HepG2 (cell line): ENCODE measurements at regions not wholly inside any gene's neighbourhood (a gene's known extent, or its start where the extent isn't known, plus 50 kb on each side); places are given as distances from the start of the nearest gene placed in this dataset.

Experiments
- ATAC-seq: fragments of 200-7000 bp; cut with Tn5 transposase; 3 replicates; pipeline ENCODE4 v1.9.1; 2020; ENCODE audit warnings: mild to moderate bottlenecking, moderate library complexity
- BruUV-seq: library from RNA; stranded (reverse); fragments of 400-500 nt; replicated peaks from 2 replicates; lab custom pipeline; 2021; lab: Mats Ljungman, UMichigan
- CTCF ChIA-PET: fragments of 300-600 bp; formaldehyde crosslinking; extraction: SDS; loops from one replicate; lab custom pipeline; 2021; ENCODE audit warnings: low total read pairs, inconsistent platforms, low intra/inter-chr PET ratio; lab: Yijun Ruan, JAX
- POLR2A ChIA-PET: fragments of 350-600 bp; sonication (Branson Sonifier 250); formaldehyde crosslinking; loops from one replicate; lab custom pipeline; 2020; ENCODE audit warnings: antibody characterized with exemption, inconsistent platforms; lab: Yijun Ruan, JAX
- DNase-seq: peaks from one replicate; pipeline ENCODE4 v3.0.0-alpha.2; 2015; ENCODE audit warnings: low spot score
- FAIRE-seq: peaks from 3 replicates; lab custom pipeline; 2011; peaks lifted over from hg19 to GRCh38; lab: Jason Lieb, UNC
- H2AFZ ChIP-seq: one replicate; pipeline ENCODE4 v1.6.1; 2011; ENCODE audit warnings: low read length, inconsistent platforms
- H3K27ac ChIP-seq: fragments of 300-600 bp; 3 replicates; pipeline ENCODE4 v1.8.0; 2011; ENCODE audit warnings: mixed run types, mild to moderate bottlenecking, mixed read lengths, low read length, inconsistent platforms; ENCODE audit not compliant: insufficient read depth; ENCODE audit errors: extremely low read length
- H3K27me3 ChIP-seq, 2 experiments: fragments of 200-600 bp in 1 of 2; 2 replicates in 1 of 2; 3 replicates in 1 of 2; pipeline versions ENCODE4 v1.6.0 to v1.8.0; 2011; ENCODE audit warnings: low read length in 2 of 2, mild to moderate bottlenecking in 2 of 2, moderate library complexity in 2 of 2, inconsistent platforms in 1 of 2; ENCODE audit not compliant: insufficient read depth in 2 of 2, control insufficient read depth in 1 of 2
- H3K36me3 ChIP-seq, 2 experiments: fragments of 200-600 bp in 1 of 2; replicated peaks in 1 of 2; 2 replicates in 1 of 2; 3 replicates in 1 of 2; pipeline versions ENCODE4 v1.5.1 to v1.8.0; 2011; ENCODE audit warnings: low read length in 2 of 2, inconsistent platforms in 1 of 2; ENCODE audit not compliant: insufficient read depth in 2 of 2, control insufficient read depth in 1 of 2
- H3K4me1 ChIP-seq: 2 replicates; pipeline ENCODE4 v1.5.1; 2012; ENCODE audit warnings: low read length, inconsistent platforms; ENCODE audit not compliant: insufficient read depth
- H3K4me2 ChIP-seq: 2 replicates; pipeline ENCODE4 v1.6.0; 2011; ENCODE audit warnings: low read depth, low read length, inconsistent platforms
- H3K4me3 ChIP-seq, 3 experiments: fragments of 200-600 bp in 1 of 3; sonication (generic), shearing (Covaris generic) in 1 of 3; replicated peaks in 1 of 3; 2 replicates each; pipeline ENCODE4 v1.5.1; 2011 to 2016; ENCODE audit warnings: low read length in 3 of 3, inconsistent platforms in 2 of 3, low read depth in 2 of 3, mild to moderate bottlenecking in 2 of 3, control low read depth in 1 of 3, mixed read lengths in 1 of 3; ENCODE audit not compliant: insufficient read depth in 1 of 3
- H3K79me2 ChIP-seq: one replicate; pipeline ENCODE4 v1.6.1; 2011; ENCODE audit warnings: low read length, inconsistent platforms; ENCODE audit not compliant: insufficient read depth
- H3K9ac ChIP-seq: 2 replicates; pipeline ENCODE4 v1.6.0; 2011; ENCODE audit warnings: mild to moderate bottlenecking, low read depth, low read length, inconsistent platforms; ENCODE audit not compliant: insufficient read depth
- H3K9me3 ChIP-seq: 2 replicates; pipeline ENCODE4 v1.5.1; 2012; ENCODE audit warnings: mild to moderate bottlenecking, low read length
- H4K20me1 ChIP-seq: 2 replicates; pipeline ENCODE4 v1.6.0; 2011; ENCODE audit warnings: inconsistent platforms, mild to moderate bottlenecking, low read length, moderate library complexity; ENCODE audit not compliant: insufficient read depth
- ELK4 ChIP-seq: sonication (generic); formaldehyde crosslinking; IDR thresholded peaks from 2 replicates; pipeline ENCODE4 v1.9.0; 2021; ENCODE audit warnings: missing genetic modification reagents, borderline replicate concordance
- FOSL1 ChIP-seq: sonication (generic); formaldehyde crosslinking; IDR thresholded peaks from 2 replicates; pipeline ENCODE4 v1.9.0; 2021; ENCODE audit warnings: missing genetic modification reagents, borderline replicate concordance
- IRF2 ChIP-seq: IDR thresholded peaks from 2 replicates; pipeline ENCODE4 v1.6.1; 2018; ENCODE audit warnings: missing genetic modification reagents, missing compliant biosample characterization
- MTF2 ChIP-seq: sonication (generic); formaldehyde crosslinking; IDR thresholded peaks from 2 replicates; pipeline ENCODE4 v1.5.0; 2020; ENCODE audit warnings: missing genetic modification reagents, borderline replicate concordance
- PAXIP1 ChIP-seq: sonication (generic); formaldehyde crosslinking; conservative IDR thresholded peaks from 2 replicates; pipeline ENCODE4 v1.4.0; 2020; ENCODE audit warnings: mild to moderate bottlenecking, missing genetic modification reagents, moderate library complexity
- SATB2 ChIP-seq: sonication (generic); formaldehyde crosslinking; IDR thresholded peaks from 2 replicates; pipeline ENCODE4 v1.5.0; 2020; ENCODE audit warnings: missing genetic modification reagents
- ZNF260 ChIP-seq: sonication (generic); formaldehyde crosslinking; IDR thresholded peaks from 2 replicates; pipeline ENCODE4 v1.4.0; 2020; ENCODE audit warnings: missing genetic modification reagents, low read depth, mild to moderate bottlenecking, borderline replicate concordance
- ZNF276 ChIP-seq: sonication (generic); formaldehyde crosslinking; IDR thresholded peaks from 2 replicates; pipeline ENCODE4 v1.4.0; 2020; ENCODE audit warnings: mild to moderate bottlenecking, low read depth, missing genetic modification reagents
- ZNF740 ChIP-seq: sonication (generic); formaldehyde crosslinking; IDR thresholded peaks from 2 replicates; pipeline ENCODE4 v1.4.0; 2020; ENCODE audit warnings: missing genetic modification reagents
- ZNF768 ChIP-seq: sonication (generic); formaldehyde crosslinking; IDR thresholded peaks from 2 replicates; pipeline ENCODE4 v1.4.0; 2020; ENCODE audit warnings: missing genetic modification reagents
- ZNF784 ChIP-seq: sonication (generic); formaldehyde crosslinking; IDR thresholded peaks from 2 replicates; pipeline ENCODE4 v1.5.1; 2020; ENCODE audit warnings: missing genetic modification reagents, mild to moderate bottlenecking, borderline replicate concordance
- WGBS: methylation state at CpG from one replicate; pipeline ENCODE4 v1.1.6; 2017; ENCODE audit warnings: low lambda C conversion rate; 5-methylcytosine and 5-hydroxymethylcytosine counted together
- in situ Hi-C: cut with HindIII; loops from 2 replicates; pipeline ENCODE4 v1.10.0; 2017; ENCODE audit warnings: low pct_unique_long_range_greater_than_20kb; ENCODE audit not compliant: extremely low pct_ligation_motif_present
- intact Hi-C: fragments of 100-400 bp; cut with micrococcal nuclease; formaldehyde crosslinking; loops from one replicate; pipeline ENCODE4 v1.10.0; 2022; ENCODE audit not compliant: unreplicated experiment

- in situ Hi-C loops (no loop called here), intact Hi-C loops (no loop called here)
- POLR2A ChIA-PET, result no interaction called here
- DNase-seq (no peak), FAIRE-seq (no peak), ATAC-seq (no peak)
- CTCF ChIA-PET, result no interaction called here
- Histone ChIP-seq H3K9ac (no peak overlapping the region), H3K4me3 (no peak overlapping the region), H3K9me3 (peaks cover 8% of the 10 kb centered on the region), H3K27me3 (no peaks in the 10 kb centered on the region), H3K4me1 (no peaks in the 10 kb centered on the region), H3K27ac (no peak overlapping the region), H3K79me2 (no peaks in the 10 kb centered on the region), H3K36me3 (no peaks in the 10 kb centered on the region), H2AFZ (no peak overlapping the region), H4K20me1 (no peaks in the 10 kb centered on the region), H3K4me2 (no peak overlapping the region)
- no TSS peak for BruUV-seq
- no peak for TF ChIP-seq SATB2 (CRISPR knock-in tag)
- TF ChIP-seq ZNF768 (CRISPR knock-in tag), result no peak
- WGBS, result 2% methylated on average over 4 of the region's 4 CpGs
Observed at GRCh38 chr4:96827086-96827485, 987.2 kb downstream of the PDHA2 start.

- 0% methylated on average over 2 of the region's 2 CpGs for WGBS
- TF ChIP-seq ZNF260 (CRISPR knock-in tag) (no peak), FOSL1 (CRISPR knock-in tag) (no peak), ZNF740 (CRISPR knock-in tag) (no peak), PAXIP1 (CRISPR knock-in tag) (no peak), ZNF276 (no peak), MTF2 (no peak), IRF2 (no peak), ZNF784 (no peak), ELK4 (CRISPR knock-in tag) (no peak)
Observed at GRCh38 chr4:96833831-96834230, 993.9 kb downstream of the PDHA2 start.

More at GRCh38 chr4:96833831-96834230, 993.9 kb downstream of the PDHA2 start:
- H3K4me3 ChIP-seq, result no peak overlapping the region
- no peaks in the 10 kb centered on the region for H3K4me1 ChIP-seq
- in situ Hi-C loops, result no loop called here
- FAIRE-seq, result no peak
- ChIA-PET CTCF (no interaction called here), POLR2A (no interaction called here)
- H3K27me3 ChIP-seq, result no peaks in the 10 kb centered on the region
- no peak for DNase-seq
- no TSS peak for BruUV-seq
- H3K4me2 ChIP-seq, result no peak overlapping the region
- no peaks in the 10 kb centered on the region for H4K20me1 ChIP-seq
- no peak overlapping the region for H3K9ac ChIP-seq
- no peak for ATAC-seq
- no peaks in the 10 kb centered on the region for H3K36me3 ChIP-seq
- peaks cover 16% of the 10 kb centered on the region for H3K9me3 ChIP-seq
- no peak overlapping the region for H3K27ac ChIP-seq
- H2AFZ ChIP-seq, result no peak overlapping the region
- H3K79me2 ChIP-seq, result no peaks in the 10 kb centered on the region
- intact Hi-C loops, result no loop called here
